ENCODE measurements at regions not wholly inside any gene's neighbourhood (a gene's known extent, or its start where the extent isn't known, plus 50 kb on each side); places are given as distances from the start of the nearest gene placed in this dataset.

GRCh38 chr6:166046982-166047381 is 120.7 kb downstream of the TBXT start:
- DNase-seq (ENCODE audit: low read depth): no peak

GRCh38 chr6:166046226-166046625 is 121.4 kb downstream of the TBXT start:
- no peak for DNase-seq (ENCODE audit: low read depth)

- no peak for DNase-seq (ENCODE audit: low read depth)
Observed at GRCh38 chr6:166045860-166046200, 121.8 kb downstream of the TBXT start.

- DNase-seq (ENCODE audit: low read depth): no peak
Observed at GRCh38 chr6:166045173-166045859, 122.3 kb downstream of the TBXT start.

GRCh38 chr6:166041277-166041676 is 126.4 kb downstream of the TBXT start:
- no peak for DNase-seq (ENCODE audit: low read depth)

- no peak for DNase-seq (ENCODE audit: low read depth)
Observed at GRCh38 chr6:166040292-166040691, 127.4 kb downstream of the TBXT start.

GRCh38 chr6:166036316-166037095 is 131.1 kb downstream of the TBXT start:
- DNase-seq (ENCODE audit: low read depth): no peak

- DNase-seq (ENCODE audit: low read depth): no peak
Observed at GRCh38 chr6:166032366-166033200, 135.1 kb downstream of the TBXT start.

- DNase-seq (ENCODE audit: low read depth): no peak
Observed at GRCh38 chr6:166031275-166031674, 136.4 kb downstream of the TBXT start.

GRCh38 chr6:166029506-166029905 is 138.1 kb downstream of the TBXT start:
- no peak for DNase-seq (ENCODE audit: low read depth)

- DNase-seq (ENCODE audit: low read depth): no peak
Observed at GRCh38 chr6:166027761-166028160, 139.9 kb downstream of the TBXT start.

GRCh38 chr6:166026586-166027126 is 141.0 kb downstream of the TBXT start:
- DNase-seq (ENCODE audit: low read depth): no peak

GRCh38 chr6:166025149-166025898 is 142.3 kb downstream of the TBXT start:
- DNase-seq (ENCODE audit: low read depth): no peak

GRCh38 chr6:166024252-166024651 is 143.4 kb downstream of the TBXT start:
- no peak for DNase-seq (ENCODE audit: low read depth)

GRCh38 chr6:166023273-166023989 is 144.2 kb downstream of the TBXT start:
- no peak for DNase-seq (ENCODE audit: low read depth)

GRCh38 chr6:166021429-166021828 is 146.2 kb downstream of the TBXT start:
- no peak for DNase-seq (ENCODE audit: low read depth)

- no peak for DNase-seq (ENCODE audit: low read depth)
Observed at GRCh38 chr6:166019214-166019613, 148.4 kb downstream of the TBXT start.

- DNase-seq (ENCODE audit: low read depth): no peak
Observed at GRCh38 chr6:166017032-166017635, 150.5 kb downstream of the TBXT start.

GRCh38 chr6:166014966-166015365 is 152.7 kb downstream of the TBXT start:
- no peak for DNase-seq (ENCODE audit: low read depth)

- no peak for DNase-seq (ENCODE audit: low read depth)
Observed at GRCh38 chr6:166010136-166010960, 157.3 kb downstream of the TBXT start.

Measured in activated T-helper 1 cell treated with Interleukin-2 at 50 U/mL for 16 hours (primary cell).